NT2/D1 (cell line): ENCODE measurements at regions not wholly inside any gene's neighbourhood (a gene's known extent, or its start where the extent isn't known, plus 50 kb on each side); places are given as distances from the start of the nearest gene placed in this dataset.

Experiments
- SUZ12 ChIP-seq: IDR thresholded peaks from 2 replicates; pipeline ENCODE4 v1.6.1; 2011; ENCODE audit not compliant: insufficient read length, insufficient read depth; ENCODE audit errors: extremely low read depth
- YY1 ChIP-seq: IDR thresholded peaks from 2 replicates; pipeline ENCODE4 v1.6.1; 2011; ENCODE audit not compliant: insufficient read length, insufficient read depth
- ZNF274 ChIP-seq: IDR thresholded peaks from 2 replicates; pipeline ENCODE4 v1.6.1; 2011; ENCODE audit warnings: mild to moderate bottlenecking, low read depth, low read length

DNA sequence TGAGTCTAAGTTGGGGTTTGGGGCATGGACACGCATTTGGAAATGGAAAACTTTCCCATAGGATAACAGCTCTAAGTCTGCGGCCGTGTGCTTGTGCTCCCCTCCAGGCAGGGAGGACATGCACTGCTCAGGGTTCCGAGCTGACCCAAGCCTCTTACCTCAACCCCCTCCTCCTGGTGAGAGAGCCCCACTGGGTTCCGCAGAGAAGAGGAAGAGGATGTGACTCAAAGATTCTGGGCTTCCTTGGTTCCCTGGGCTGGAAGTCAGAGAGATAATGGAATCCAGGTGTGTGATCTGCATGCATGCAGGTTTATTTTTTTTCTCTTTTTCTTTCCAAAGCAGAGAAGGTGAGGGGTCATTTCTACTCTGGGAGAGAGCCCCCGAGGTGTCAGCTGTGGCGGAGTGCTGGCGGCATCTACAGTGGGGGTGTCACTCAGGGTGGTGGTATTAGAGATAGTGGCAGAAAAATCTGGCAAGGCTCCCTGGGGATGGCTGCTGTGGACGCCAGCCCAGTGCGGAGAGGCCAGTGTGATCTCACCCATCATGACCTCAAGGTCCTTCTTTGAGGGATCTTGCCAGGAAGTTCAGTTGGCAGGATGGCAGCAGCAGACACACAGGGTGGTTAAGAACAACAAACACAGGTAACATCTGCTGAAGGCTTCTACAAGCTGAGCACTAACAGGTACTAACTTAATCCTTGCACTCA is 168.7 kb upstream of the HAND2 start:
- no peak for TF ChIP-seq YY1
- no peak for TF ChIP-seq ZNF274
- TF ChIP-seq SUZ12: no peak
